Fibroblast of skin of left biceps (primary cell): ENCODE measurements at regions not wholly inside any gene's neighbourhood (a gene's known extent, or its start where the extent isn't known, plus 50 kb on each side); places are given as distances from the start of the nearest gene placed in this dataset.

Source experiments
- DNase-seq, 2 experiments: peaks; one replicate each; pipeline ENCODE4 v3.0.0-alpha.2; 2013; ENCODE audit warnings: low read depth in 2 of 2

DNA sequence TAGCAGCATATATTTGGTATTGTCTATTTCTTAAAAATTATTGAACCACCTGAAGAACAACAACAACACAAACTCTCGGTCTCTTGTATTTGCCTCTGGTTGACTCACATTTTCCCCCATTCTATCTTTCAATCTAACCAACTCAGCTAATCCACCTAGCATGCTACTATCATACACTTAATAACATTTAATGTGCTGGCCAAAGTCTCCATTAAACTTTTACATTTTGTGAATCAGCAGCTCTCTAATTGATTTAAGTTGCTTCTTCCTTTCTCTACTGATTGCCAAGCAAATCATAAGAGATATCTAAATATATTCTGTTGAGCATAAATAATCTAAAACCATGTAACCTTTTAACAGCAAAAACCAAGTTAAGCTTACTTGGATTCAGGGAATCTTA is 631.7 kb downstream of the IGSF11 start:
- no peak for DNase-seq

DNA sequence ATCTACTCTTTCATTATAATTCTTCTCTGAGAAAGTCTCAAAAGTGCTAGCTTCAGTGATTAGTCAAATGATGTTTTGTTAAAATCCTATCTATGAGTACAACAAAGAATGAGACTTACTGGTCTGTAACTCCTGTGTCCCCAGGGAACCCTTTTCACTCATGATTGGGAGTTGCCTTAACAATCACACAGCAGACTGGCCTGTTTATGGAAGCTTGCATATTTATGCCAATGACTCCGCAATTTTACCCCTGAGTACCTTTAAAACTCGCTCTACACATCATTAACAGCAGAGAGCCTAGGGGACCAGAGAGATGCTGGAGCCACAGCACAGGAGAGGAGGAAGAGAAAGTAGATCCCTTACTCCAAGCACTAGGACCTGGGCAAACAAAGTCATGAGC is 628.1 kb downstream of the IGSF11 start:
- DNase-seq, result no peak

DNA sequence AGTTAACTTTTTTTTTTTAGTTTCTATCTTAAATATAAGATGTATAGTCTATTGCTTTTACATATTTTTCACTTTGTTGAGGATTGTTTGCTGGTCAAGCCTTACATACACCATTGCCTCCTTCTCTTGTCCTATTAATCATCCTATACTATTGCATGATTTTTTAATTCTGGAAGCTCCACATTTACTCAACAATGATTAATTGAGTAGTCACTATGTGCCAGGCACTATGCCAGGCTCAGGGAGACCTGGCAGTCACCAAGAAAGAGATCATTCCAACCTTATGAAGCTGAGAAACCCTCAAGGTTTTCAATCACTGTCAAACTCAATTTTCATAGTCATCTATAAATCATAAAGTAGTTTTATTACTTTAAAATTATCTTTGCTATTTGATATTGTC is 626.2 kb downstream of the IGSF11 start:
- no peak for DNase-seq

DNA sequence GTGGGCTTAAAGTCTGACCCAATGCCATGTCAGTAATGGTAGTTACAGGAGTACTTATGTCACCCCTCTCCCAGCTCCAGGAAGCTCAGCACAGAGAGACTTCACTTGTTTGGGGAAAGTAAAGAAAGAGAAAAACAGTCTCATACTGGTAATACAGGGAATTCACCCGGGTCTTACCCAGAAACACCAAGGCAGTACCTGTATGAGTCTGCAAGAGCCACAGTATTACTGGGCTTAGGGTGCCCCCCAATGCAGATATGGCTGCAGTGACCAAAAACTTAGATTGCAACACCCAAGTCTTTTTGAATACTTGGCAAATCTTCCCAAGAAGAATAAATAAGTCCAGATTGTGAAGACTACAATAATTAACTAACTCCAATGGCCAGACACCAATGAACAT is 622.1 kb downstream of the IGSF11 start:
- DNase-seq, result no peak

DNA sequence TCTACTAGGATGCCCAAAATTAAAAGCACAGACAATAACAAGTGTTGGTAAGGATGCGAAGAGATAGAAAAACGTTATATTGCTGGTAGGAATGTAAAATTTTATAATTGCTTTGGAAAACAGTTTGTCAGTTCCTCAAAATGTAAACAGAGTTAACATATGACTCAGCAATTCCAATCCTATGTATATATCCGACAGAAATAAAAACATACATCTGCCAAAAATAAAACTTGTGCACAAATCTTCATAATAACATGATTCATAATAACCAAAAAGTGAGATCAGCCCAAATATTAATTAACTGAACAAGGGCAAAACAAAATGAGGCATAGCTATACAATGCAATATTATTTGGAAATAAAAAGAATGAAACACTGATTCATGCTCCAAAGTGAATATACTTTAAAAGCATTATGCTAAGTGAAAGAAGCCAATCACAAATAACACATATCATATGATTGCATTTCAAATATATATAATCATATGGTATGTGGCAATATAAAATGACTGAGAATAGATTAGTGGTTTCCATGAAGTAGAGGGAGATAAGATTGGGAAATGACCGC is 609.3 kb downstream of the IGSF11 start:
- DNase-seq, result no peak

DNA sequence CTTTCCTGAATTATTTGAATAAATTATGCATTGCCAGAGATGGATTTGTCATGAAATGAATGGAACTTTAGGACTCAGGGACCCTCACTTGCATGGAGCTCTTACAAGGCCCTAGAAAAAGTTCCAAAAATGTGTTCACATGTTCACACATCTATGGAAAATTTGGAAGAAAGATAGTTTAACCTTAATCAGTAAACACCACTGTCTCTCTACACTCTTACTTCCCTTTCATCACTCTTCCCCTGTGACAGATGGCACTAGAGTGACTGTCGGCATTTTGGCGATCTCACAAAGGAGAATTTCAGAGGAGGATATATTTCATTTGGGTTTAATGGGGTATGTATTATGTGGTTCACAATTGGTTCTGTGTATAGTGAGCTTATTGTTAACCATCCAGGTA is 600.8 kb downstream of the IGSF11 start:
- DNase-seq, result no peak

DNA sequence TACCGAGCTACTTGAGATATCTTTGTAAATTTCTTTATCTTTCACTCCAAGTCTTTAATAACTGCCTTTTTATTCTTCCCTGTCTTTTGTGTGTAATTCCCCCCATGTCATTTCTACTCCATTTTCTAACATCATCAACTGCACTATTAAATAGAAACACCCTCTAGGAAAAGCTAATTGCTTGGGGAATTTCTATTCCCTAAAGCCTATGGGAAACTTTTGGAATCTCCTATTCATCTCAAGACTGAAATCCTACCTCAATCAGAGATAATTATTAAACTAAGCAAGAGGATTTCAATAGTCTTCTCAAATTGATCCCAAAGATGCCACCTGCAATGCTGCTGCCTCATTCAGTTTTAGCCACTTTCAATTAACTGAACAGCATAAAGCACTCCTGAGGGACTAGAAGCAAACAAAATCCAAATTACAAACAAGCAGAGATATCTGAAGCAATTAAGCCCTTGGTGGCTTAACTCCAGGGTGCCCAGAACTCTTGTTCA is 598.7 kb downstream of the IGSF11 start:
- DNase-seq, result no peak

DNA sequence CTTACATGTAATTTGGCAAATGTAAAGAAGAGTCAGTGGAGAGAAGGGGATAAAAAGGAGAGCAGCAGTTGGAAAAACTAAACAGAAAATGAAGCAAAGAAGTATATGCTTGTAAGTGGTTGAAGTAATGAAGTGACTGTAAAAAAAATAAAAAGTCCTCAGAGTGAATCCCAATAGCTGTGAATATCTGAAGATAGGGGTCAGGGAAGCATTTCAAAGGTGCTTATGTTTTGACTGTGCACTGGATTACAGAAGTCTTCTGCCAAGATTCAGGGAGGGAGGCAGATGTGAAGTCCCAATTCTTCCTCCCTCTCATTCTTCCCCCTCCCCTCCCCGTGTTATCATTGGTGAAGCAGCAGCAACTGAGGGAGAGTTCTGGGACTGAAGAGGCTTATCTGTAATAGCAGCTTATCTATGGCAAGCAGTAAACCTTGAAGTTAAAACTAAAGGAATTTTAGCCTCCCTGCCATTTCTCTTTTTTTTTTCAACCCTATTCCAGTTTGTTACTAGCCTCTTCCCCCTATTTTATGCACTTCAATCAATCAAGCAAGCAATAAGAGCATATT is 597.9 kb downstream of the IGSF11 start:
- no peak for DNase-seq

DNA sequence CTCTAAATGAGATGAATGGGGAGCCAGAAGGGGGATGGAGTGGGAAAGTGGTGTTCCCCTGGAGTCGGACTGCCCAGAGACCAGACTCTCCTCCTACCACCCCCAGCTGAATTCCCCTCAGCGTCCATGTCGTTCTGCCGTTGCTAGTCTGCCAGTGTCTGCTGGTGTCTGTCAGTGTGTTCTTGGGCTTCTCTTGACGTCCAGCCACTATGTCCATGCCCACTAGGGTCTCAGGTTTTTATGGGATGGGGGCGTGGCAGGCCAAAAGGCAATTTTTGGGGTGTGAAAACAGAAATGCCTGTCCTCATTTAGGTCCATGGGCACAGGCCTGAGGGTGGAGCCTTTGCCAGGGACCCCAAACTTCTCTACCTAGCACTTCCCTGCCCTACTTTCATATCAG is 589.6 kb downstream of the IGSF11 start:
- DNase-seq, result no peak

DNA sequence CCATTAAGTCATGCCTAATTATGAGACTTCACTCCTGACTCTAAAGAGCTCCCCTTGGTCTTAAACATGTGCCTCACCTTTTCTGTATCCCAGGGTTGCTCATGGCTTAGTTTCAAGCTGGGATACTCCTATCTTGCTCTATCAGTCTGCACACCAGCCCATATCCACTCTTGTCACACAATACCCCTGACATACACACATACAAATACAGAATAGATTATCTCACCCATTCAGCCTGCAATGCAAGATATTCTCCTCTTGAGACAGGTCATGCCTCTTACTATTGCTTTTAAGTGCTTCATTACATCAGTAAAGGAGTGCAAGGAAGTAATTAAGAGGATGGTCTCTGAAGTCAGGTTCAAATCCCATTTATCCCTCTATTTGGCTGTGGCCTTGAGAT is 587.3 kb downstream of the IGSF11 start:
- no peak for DNase-seq

DNA sequence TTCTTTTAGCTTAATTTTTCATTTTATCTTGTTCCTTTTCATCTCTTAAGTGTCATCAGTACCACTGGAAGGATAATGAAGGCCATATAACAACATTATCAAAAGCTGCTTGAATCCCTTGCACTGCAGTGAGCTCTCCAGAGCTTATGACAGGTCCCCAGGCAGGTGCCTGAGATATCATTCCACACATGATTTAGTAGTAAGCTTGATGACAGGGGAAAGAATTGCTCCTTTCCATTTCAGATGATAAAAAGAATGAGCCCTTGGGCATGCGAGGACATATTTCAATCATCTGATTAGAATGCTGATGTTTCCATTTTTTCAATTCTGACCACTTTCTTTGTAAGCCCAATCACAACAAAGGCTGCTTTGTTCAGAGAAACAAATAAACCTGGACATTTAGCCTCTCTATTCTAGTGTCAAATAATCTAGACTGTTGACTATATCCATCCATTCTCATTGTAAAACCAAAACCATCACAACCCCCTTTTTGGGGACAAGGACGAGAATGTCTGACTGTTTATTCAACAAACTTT is 567.8 kb downstream of the IGSF11 start:
- DNase-seq, result no peak

DNA sequence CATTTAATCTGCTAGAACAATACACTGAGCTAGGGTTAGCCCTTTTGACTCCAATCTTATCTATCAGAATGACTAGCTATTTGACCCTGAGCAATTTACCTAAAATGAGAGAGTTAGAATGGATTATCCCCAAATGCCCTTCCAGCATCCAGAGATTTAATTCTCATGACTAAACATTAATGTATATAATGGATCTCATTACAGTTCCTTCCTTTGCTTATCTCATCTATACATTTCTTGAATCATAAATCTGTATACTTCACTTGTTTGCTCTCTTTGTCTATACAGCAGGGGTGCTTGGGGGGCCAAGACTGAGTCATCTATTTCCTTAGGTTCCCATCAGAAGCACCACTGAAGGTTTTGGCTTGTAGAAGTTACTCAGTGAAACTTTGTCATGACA is 565.8 kb downstream of the IGSF11 start:
- no peak for DNase-seq

DNA sequence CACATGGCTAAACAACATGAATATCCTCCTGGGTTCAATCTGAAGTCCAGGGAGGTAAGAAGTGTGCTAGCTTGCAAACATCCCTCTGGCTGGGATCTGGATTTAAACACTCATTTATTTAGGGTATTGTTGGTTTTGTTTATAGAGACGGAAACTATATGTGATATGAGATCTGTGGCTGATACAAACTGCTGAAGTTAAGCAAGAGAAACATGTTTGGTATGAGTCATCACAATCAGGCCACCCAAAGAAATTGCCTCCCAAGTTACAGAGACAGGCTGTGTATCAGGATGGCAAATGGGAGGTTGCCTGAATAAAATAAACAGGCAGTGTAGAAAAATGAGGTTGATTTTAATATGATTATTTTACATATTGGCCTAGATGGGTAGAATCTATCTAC is 562.1 kb downstream of the IGSF11 start:
- no peak for DNase-seq

DNA sequence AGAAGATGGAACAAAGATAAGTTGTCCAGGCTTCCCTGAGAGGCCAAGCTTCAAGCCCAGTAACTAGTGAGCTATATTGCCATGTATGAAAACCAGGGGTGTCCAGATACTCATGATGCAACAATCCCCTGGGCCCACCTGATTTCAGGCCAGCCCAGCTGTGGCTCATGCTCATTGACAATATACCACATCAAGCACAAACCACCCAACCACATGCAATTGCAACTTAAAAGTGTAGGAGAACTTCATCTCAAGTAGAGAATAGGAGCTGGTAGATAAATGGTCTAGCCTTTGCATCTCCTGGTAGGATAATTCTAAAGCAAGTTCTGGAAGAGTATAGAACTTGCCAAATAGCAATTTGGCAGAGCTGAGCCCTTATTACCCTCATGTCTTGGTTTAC is 561.3 kb downstream of the IGSF11 start:
- DNase-seq, result no peak

DNA sequence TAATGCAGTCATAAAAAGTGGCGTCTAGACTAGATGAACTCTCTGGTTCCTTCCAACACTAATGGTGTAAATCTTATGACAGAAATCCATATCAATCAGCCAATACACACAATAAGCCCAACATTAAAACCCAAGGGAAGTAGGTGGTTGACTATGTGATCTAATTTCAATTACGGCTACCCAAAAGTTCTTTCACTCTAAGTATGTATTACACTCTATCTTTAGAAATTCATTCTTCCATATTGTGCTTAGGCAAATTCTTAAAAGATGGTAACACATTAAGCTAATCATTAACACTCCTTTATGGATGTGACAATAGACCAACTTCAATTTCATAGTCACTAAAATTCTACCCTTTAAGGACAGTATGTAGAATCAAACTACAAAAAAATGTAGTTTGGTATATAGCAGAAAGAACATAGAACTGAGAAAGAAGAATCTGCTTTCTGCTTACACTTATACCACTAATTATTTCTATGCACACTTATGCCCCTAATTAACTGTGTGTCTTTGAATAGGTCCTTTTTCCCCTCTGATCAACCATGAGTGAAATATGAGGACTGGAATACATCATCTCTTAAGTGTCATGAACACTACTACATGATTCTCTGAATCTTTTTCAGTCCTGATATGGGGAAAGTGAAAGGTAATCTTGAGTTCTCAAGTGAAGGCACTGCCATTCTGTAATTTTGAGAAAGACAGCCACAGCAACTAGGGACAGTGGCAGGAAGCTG is 557.6 kb downstream of the IGSF11 start:
- DNase-seq, result no peak

DNA sequence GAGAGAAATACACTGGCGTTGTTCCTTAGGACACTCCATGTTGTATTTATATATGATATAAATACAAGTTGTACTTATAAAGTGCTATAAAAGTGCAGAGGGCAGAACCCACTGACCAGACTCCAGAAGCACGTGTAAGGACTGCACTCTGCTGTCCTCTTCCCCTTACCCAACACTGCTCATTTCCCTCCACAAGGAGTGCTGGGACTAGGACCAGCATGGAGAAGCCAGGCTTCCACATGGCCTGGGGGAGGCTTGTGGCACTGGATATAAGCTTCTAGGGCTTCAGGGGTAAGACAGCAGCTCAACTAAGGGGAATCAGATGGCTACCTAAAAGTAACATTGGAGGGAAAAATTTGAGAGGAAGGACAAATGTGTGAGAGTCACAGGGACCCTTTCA is 556.9 kb downstream of the IGSF11 start:
- DNase-seq, result no peak

DNA sequence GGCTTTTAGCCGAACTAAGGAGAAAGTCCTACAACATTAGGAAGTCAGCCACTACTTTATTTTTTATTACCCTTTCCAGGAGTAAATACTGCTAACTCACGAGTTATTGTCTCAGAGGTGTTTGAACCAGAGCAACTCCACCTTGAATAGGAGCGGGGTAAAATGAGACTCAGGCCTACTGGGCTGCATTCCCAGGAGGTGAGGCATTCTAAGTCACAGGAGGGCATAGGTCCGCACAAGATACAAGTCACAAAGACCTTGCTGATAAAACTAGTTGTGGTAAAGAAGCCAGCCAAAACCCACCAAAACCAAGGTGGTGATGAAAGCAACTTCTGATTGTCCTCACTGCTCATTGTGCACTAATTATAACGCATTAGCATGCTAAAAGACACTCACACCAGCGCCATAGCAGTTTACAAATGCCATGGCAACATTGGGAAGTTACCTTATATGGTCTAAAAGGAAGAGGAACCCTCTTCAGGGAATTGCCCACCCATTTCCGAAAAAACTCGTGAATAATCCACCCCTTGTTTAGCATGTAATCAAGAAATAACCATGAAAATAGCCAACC is 555.9 kb downstream of the IGSF11 start:
- DNase-seq, result no peak

DNA sequence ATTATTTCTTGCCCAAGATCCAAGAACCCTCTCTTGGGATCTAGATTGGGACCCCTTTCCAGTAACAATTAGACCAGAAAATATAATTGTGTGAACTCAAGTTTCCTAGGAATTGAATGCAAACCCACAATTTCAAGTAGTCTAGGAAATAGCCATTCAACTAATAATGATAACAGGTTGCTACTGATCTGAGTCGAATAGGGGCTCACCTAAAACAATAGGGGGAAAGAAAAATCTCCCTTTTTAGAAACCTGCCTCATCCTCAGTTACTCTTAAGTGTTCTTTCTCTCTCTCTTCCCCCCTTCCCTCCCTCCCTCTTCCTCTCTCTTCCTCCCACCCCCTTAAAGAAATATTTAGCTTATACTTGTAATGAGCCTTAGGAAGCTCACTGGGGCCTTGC is 555.3 kb downstream of the IGSF11 start:
- no peak for DNase-seq

DNA sequence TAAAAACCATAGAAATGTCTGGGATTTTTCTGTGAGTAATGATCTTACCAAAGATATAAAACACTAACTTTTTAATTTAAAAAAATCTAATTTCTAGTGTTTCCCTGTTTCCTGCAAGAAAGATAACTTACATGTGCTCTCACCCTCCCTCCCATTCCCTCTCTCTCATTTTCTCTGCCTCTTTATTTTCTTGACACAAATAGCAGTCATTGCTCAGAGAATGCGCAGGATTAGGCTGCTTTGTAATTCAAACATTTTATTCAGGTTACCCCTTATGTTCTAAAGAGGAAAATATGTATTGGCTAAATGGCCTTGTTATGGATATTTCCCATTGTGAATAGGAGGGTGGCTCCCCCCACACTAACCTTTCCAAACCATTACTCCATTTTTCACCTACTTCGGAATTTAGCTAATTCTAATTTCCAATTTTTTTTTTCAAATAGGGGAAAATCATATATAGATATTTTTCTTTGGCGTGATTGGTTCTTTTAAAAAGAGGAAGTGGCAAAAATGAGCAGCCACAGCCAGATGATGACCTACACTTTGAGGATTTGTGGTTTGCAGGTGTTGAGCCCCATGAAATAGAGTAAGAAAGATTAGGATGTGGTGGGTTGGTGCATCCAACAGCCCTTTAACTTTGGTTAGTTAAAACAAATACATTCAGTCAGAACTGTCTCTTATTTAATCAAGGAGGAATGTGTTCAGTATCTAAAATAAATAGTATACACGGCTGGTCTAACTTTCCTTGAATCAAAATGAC is 554.4 kb downstream of the IGSF11 start:
- no peak for DNase-seq

DNA sequence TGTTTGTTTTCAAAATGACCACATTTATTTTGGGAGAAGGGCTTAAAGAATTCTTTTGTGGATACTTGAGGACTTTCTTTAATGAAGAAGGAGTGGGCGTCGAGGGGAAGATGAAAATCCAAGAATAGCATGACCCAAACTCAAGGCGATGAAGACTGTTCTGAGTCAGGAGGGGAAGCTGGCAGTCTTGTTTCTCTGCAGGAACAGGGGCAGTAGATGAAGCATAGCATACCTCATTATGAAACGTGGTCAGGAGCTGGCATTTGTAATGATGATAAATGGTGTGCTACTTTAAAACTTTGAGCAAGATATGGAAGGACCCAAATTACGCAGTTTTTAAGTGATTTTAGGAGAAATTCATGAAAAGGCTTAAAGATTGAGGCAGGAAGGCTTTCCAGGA is 549.0 kb downstream of the IGSF11 start:
- no peak for DNase-seq

DNA sequence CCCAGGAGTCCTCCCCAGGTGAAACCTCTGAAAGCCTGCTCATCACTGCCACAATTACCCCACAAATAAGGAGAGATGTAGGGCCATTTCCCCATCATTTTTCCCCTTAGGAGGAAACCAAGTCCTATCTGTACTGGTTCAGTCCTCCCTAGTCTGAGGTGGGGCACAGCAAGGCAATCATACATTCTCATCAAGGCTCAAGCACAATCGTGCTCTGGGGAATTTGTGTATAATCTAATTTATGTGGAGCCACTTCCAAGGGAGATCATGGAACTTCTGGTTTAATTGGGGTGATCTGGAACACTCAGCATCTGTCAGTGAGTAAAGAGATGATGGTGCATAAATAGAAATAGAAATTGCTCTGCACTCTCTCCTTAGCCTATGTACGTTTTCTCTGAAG is 546.9 kb downstream of the IGSF11 start:
- DNase-seq, result no peak

DNA sequence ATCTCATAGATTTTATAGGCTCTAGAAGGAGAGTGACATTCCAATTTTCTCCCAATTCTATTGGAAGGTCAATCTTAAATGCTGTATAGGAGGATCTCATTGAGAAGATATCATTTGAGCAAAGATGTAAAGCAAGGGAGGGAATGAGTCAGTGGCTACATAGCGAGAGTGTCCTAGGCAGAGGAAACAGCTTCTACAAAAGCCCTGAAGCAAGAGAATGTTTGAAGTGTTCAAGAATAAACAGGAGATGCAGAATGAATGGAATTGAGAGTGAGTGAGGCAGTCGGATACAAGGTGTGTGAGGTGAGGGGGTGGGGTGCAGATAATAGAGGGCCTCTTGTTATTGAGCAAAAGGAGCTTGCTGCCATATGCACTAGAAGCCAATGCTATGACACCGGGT is 545.9 kb downstream of the IGSF11 start:
- DNase-seq, result no peak
